RCC 7860 (cell line): ENCODE measurements at regions not wholly inside any gene's neighbourhood (a gene's known extent, or its start where the extent isn't known, plus 50 kb on each side); places are given as distances from the start of the nearest gene placed in this dataset.

Experiments
- DNase-seq: peaks from one replicate; pipeline ENCODE4 v3.0.0-alpha.2; 2015; ENCODE audit warnings: low spot score
- FAIRE-seq: peaks from 2 replicates; lab custom pipeline; 2012; peaks lifted over from hg19 to GRCh38; lab: Jason Lieb, UNC

DNA sequence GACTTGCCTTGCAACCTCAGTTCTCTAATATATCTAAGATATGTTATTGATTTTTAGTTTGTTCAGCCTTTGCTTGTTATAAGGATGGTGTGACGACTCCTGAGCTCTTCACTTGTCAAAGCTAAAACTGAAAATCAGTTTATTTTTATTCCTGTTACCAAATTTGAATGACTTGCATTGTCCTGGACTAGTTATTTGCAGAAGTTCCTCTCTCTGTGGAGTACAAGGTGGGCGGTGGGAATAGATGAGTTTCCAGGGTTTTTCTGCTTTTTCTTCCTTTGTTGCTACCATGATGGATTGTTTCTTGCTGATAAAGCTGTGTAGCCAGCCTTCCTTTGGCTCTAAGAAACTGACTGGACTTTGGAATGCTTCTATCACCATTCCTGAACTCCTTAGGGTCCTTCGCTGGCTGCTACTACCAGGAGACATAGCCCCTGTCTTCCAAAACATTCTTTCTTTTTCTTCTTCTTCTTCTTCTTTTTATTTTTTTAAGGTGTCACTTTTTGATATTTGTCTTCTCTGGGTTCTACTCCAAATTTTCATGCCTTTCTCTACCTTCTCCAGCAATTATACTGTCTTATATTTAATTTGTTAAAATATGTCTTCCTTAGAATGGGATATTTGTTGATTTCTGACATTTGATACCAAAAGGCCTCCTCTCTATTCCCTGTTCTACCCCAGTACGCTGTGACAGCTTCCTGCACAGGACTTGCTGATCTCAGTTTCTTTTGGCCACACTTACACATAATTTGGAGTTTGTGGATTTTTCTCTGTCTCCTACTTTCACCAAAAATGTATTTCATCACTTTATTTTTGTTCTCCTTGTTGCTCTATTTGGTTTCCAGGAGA, 145.1 kb upstream of the THRB start:
- DNase-seq (no peak), FAIRE-seq (no peak)

- FAIRE-seq = no peak
- peak; percentile 23 for DNase-seq
Observed at GRCh38 chr3:24640330-24640877, 145.8 kb upstream of the THRB start.

DNA sequence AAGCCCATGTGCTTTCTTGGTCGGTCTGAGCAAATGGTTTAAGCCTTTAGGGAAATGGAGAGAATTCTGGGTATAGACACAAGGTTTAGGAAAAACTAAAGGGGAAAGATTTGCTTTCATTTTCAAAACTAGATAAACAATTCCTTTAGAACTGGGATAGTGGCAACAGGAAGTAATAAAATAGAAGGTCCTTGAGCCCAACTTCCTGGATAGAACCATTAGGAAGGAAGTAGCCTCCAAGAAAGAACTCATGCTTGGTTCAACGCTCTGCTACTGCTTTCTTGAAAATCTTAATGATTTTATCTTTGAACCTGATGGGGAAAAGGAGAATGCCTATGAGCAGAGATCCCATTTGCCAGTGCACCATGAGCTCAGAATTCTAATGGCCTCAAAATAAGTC, 147.0 kb upstream of the THRB start:
- DNase-seq (no peak), FAIRE-seq (no peak)

DNA sequence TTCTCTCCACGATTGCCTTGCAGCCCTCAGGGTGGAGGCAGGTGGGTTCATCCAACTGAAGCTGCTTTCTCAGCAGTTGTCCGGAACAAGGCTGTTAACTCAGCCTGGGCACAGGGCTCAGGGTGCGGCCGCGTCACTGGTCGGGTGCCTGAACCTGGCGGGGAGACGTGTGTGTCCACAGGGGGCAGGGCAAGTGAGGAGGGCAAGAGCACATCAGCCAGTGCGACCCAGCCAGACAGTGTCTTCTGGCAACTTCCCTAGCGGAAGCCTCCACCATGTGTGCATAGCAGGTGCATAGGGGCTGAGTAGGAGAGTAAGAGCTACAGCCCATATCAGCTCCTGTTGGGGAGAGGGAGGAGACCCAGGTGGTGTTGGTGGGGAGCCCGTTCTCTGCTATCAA, 150.4 kb upstream of the THRB start:
- FAIRE-seq (no peak), DNase-seq (no peak)

DNA sequence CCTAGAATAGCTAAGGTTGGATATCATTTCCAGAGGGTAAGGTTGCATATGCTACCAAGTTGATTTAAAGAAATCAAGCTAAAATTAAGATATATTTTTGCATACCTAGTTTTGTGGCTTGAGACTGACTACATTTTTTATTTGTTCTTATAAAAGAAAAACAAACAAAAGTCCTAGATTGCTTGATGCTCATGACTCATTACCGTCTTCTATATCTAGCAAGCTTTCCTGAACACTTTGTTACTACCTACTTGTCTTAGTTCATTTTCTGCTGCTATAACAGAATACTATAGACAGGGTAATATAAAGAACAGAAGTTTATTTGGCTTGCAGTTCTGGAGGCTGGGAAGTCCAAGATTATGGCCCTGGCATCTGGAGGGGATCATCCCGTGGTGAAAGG, 152.1 kb upstream of the THRB start:
- FAIRE-seq (no peak), DNase-seq (no peak)

GRCh38 chr3:24648063-24648462, 153.4 kb upstream of the THRB start:
- DNase-seq (no peak), FAIRE-seq (no peak)

DNA sequence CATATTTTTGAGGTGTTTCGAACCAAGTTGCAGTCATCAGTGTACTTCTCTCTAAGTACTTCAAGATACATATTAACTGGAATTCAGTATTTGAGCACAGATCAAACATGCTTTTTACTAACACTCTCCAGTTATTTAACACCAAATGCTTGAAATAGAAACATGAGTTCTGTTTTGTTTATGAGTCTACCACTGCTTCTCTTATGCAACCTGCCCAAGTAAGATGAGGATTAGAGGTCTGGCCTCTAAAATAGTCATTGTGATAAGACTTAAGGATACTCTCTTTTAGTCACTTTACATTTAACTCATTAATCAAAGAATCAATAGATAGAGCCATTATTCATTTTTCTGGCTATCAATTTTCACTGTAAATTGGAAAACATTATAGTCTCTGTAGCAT, 156.2 kb upstream of the THRB start:
- no peak for DNase-seq
- no peak for FAIRE-seq

DNA sequence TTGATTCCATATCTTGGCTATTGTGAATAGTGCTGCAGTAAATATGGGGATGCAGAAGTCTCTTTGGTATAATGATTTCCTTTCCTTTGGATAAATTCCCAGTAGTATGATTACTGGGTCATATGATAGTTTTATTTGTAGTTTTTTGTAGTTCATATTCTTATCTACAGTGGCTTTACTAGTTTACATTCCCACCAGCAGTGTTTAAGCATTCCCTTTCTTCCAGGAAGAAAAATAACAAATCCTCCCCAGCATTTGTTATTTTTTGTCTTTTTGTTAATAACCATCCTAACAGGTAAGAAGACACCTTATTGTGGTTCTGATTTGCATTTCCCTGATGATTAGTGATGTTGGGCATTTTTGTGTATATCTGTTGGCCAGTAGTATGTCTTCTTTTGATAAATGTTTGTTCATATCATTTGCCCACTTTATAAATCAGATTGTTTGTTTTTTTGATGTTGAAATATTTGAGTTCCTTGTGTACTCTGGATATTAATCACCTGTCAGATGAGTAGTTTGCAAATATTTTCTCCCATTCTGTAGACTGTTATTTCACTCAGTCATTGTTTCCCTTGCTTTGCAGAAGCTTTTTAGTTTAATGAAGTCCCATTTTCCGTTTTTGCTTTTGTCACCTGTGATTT, 163.3 kb upstream of the THRB start:
- DNase-seq = no peak

DNA sequence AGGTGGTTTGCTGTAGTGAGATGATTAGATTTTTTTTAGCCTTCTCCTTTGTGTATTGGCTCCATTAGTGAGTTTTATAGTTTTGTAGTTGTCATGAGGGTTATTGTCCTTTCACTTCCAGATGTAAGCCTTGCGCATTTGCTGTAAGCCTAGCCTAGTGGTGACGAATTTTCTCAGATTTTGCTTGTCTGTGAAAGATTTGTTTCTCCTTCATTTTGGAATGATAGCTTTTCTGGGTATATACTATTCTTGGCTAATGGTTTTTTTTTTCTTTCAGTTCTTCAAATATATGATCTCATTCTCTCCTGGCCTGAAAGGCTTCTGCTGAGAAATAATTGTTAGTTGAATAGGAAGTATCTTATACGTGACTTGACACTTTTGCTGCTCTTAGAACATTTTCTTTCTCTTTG, 166.5 kb upstream of the THRB start:
- DNase-seq = no peak
- FAIRE-seq = no peak

More for the DNA sequence above, 163.3 kb upstream of the THRB start:
- no peak for FAIRE-seq

GRCh38 chr3:24662449-24663345, 168.0 kb upstream of the THRB start:
- FAIRE-seq = no peak
- DNase-seq = no peak

GRCh38 chr3:24663406-24663805, 168.8 kb upstream of the THRB start:
- FAIRE-seq = no peak
- DNase-seq = no peak

- DNase-seq (no peak), FAIRE-seq (no peak)
Observed at GRCh38 chr3:24668039-24668438, 173.4 kb upstream of the THRB start.

- FAIRE-seq = no peak
Observed at GRCh38 chr3:24670871-24671270, 176.2 kb upstream of the THRB start.

GRCh38 chr3:24673596-24673995, 178.9 kb upstream of the THRB start:
- FAIRE-seq (no peak), DNase-seq (no peak)

More at GRCh38 chr3:24670871-24671270, 176.2 kb upstream of the THRB start:
- DNase-seq = no peak

- DNase-seq (no peak), FAIRE-seq (no peak)
Observed at GRCh38 chr3:24674261-24674660, 179.6 kb upstream of the THRB start.

- DNase-seq (no peak), FAIRE-seq (no peak)
Observed at GRCh38 chr3:24678021-24678420, 183.4 kb upstream of the THRB start.

- DNase-seq (peak; percentile 80), FAIRE-seq (peak; percentile 94)
Observed at GRCh38 chr3:24678421-24678865, 183.8 kb upstream of the THRB start.

GRCh38 chr3:24679429-24679828, 184.8 kb upstream of the THRB start:
- DNase-seq (no peak), FAIRE-seq (no peak)

GRCh38 chr3:24680214-24680967, 185.7 kb upstream of the THRB start:
- FAIRE-seq = no peak
- DNase-seq = peak; percentile 17

DNA sequence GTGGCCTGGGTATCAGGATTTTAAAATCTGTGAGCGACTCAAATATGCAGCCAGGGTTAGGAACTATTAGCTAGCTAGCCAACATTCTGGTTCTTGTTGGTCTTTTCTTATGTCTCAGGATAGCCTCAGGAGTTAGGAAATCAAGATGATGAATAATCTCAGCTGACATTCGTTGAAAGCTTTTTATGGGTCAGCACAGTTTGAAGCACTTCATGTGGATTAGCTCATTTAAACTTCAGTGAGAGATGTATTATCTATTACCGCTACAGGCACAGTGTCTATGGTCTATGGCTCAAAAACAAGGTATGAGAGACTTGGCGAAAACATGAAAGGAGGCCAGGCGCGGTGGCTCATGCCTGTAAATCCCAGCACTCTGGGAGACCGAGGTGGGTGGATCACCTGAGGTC, 187.5 kb upstream of the THRB start:
- DNase-seq = no peak
- FAIRE-seq = no peak
